CD14-positive monocyte (primary cell): ENCODE measurements at regions not wholly inside any gene's neighbourhood (a gene's known extent, or its start where the extent isn't known, plus 50 kb on each side); places are given as distances from the start of the nearest gene placed in this dataset. TPM values are rescaled to one million over a fixed set of nuclear protein-coding genes. Genes with fewer than 3 reads are reported as not detected.

Experiments used
- DNase-seq, 3 donors: peaks; one replicate each; pipeline ENCODE4 v3.0.0-alpha.2; 2011 to 2022
- H2AFZ ChIP-seq: 2 replicates; pipeline ENCODE4 v1.6.0; 2012; ENCODE audit warnings: mild to moderate bottlenecking, low read depth, low read length, inconsistent platforms; ENCODE audit not compliant: insufficient read depth, poor library complexity, severe bottlenecking
- H3K27ac ChIP-seq, 2 donors: 1 replicate in 1 of 2; 2 replicates in 1 of 2; pipeline ENCODE4 v1.5.1; 2012 to 2013; ENCODE audit warnings: low read length in 2 of 2, control low read depth in 1 of 2, inconsistent platforms in 1 of 2, low read depth in 1 of 2, mild to moderate bottlenecking in 1 of 2
- H3K27me3 ChIP-seq, 2 donors: one replicate each; pipeline versions ENCODE4 v1.6.0 to v1.6.1; 2011 to 2013; ENCODE audit warnings: low read length in 2 of 2; ENCODE audit not compliant: control insufficient read depth in 2 of 2, insufficient read depth in 2 of 2
- H3K36me3 ChIP-seq, 2 donors: replicated peaks in 1 of 2; 1 replicate in 1 of 2; 2 replicates in 1 of 2; pipeline versions ENCODE4 v1.5.1 to v1.6.1; 2012 to 2013; ENCODE audit warnings: low read length in 2 of 2, control low read depth in 1 of 2, inconsistent platforms in 1 of 2, mild to moderate bottlenecking in 1 of 2; ENCODE audit not compliant: insufficient read depth in 2 of 2, control insufficient read depth in 1 of 2
- H3K4me1 ChIP-seq, 2 donors: 1 replicate in 1 of 2; 2 replicates in 1 of 2; pipeline versions ENCODE4 v1.5.1 to v1.6.1; 2012 to 2013; ENCODE audit warnings: low read length in 2 of 2, control low read depth in 1 of 2, inconsistent platforms in 1 of 2, mild to moderate bottlenecking in 1 of 2, moderate library complexity in 1 of 2; ENCODE audit not compliant: insufficient read depth in 2 of 2, control insufficient read depth in 1 of 2
- H3K4me2 ChIP-seq: replicated peaks from 2 replicates; pipeline ENCODE3; 2012; ENCODE audit warnings: low read length, moderate library complexity, mild to moderate bottlenecking; ENCODE audit not compliant: poor library complexity, severe bottlenecking; ENCODE audit errors: extremely low read depth
- H3K4me3 ChIP-seq, 3 experiments: fragments of 200-600 bp in 1 of 3; sonication (generic) in 1 of 3; replicated peaks in 1 of 3; 1 replicate in 2 of 3; 2 replicates in 1 of 3; pipeline ENCODE4 v1.5.1; 2011 to 2013; ENCODE audit warnings: low read length in 3 of 3, mild to moderate bottlenecking in 3 of 3, control low read depth in 2 of 3, low read depth in 2 of 3, inconsistent platforms in 1 of 3, moderate library complexity in 1 of 3
- H3K79me2 ChIP-seq: 2 replicates; pipeline ENCODE4 v1.6.0; 2012; ENCODE audit warnings: mild to moderate bottlenecking, control low read depth, inconsistent platforms, low read length, moderate library complexity; ENCODE audit not compliant: insufficient read depth
- H3K9ac ChIP-seq: 2 replicates; pipeline ENCODE4 v1.6.0; 2017; ENCODE audit warnings: low read length, mild to moderate bottlenecking; ENCODE audit not compliant: insufficient read depth, poor library complexity, severe bottlenecking
- H3K9me3 ChIP-seq, 2 donors: replicated peaks in 1 of 2; 1 replicate in 1 of 2; 2 replicates in 1 of 2; pipeline versions ENCODE4 v1.5.1 to v1.6.1; 2012 to 2013; ENCODE audit warnings: low read length in 2 of 2, control low read depth in 1 of 2; ENCODE audit not compliant: control insufficient read depth in 1 of 2, insufficient read depth in 1 of 2
- H4K20me1 ChIP-seq: 2 replicates; pipeline ENCODE4 v1.6.0; 2012; ENCODE audit warnings: mild to moderate bottlenecking, low read length, control low read depth, moderate library complexity; ENCODE audit not compliant: insufficient read depth
- H3K27ac Mint-ChIP-seq, 7 donors: one replicate each; pipeline ENCODE4 v1.8.0; 2020; ENCODE audit warnings: mild to moderate bottlenecking in 7 of 7, mixed read lengths in 7 of 7, moderate library complexity in 6 of 7, inconsistent platforms in 2 of 7
- H3K27me3 Mint-ChIP-seq, 3 donors: one replicate each; pipeline ENCODE4 v1.8.0; 2021 to 2022; ENCODE audit warnings: low read depth in 3 of 3, mild to moderate bottlenecking in 3 of 3, mixed read lengths in 3 of 3, moderate library complexity in 3 of 3, inconsistent platforms in 1 of 3
- H3K36me3 Mint-ChIP-seq, 2 donors: one replicate each; pipeline ENCODE4 v1.8.0; 2020; ENCODE audit warnings: mixed read lengths in 2 of 2, inconsistent platforms in 1 of 2, mild to moderate bottlenecking in 1 of 2
- H3K4me1 Mint-ChIP-seq: one replicate; pipeline ENCODE4 v1.8.0; 2020; ENCODE audit warnings: mild to moderate bottlenecking, mixed read lengths
- H3K4me3 Mint-ChIP-seq, 2 donors: one replicate each; pipeline ENCODE4 v1.8.0; 2020; ENCODE audit warnings: mild to moderate bottlenecking in 2 of 2, mixed read lengths in 2 of 2, moderate library complexity in 1 of 2
- H3K9me3 Mint-ChIP-seq, 7 donors: one replicate each; pipeline ENCODE4 v1.8.0; 2020 to 2022; ENCODE audit warnings: mixed read lengths in 7 of 7, mild to moderate bottlenecking in 6 of 7, moderate library complexity in 6 of 7, inconsistent platforms in 2 of 7
- WGBS: methylation state at CpG from one replicate; pipeline ENCODE4 v1.1.5; 2013; ENCODE audit warnings: missing lambda C conversion rate; ENCODE audit not compliant: insufficient coverage; 5-methylcytosine and 5-hydroxymethylcytosine counted together
- intact Hi-C, 2 donors: fragments of 100-400 bp; cut with micrococcal nuclease; formaldehyde crosslinking; loops; one replicate each; pipeline versions ENCODE4 v1.15.0 to v1.15.1; 2023
- small RNA-seq: library from RNA; depleted of rRNA; stranded (forward); fragments of <200 nt; gene quantifications from one replicate; pipeline ENCODE3, GENCODE V24; 2012; ENCODE audit warnings: low read depth; ENCODE audit not compliant: insufficient read length
- TF ChIP-seq, protein P1 (sequence below): fragments of 200-600 bp; IDR thresholded peaks from one replicate; pipeline ENCODE4 v1.8.0; 2022; ENCODE audit warnings: antibody characterized with exemption, mild to moderate bottlenecking

DNA sequence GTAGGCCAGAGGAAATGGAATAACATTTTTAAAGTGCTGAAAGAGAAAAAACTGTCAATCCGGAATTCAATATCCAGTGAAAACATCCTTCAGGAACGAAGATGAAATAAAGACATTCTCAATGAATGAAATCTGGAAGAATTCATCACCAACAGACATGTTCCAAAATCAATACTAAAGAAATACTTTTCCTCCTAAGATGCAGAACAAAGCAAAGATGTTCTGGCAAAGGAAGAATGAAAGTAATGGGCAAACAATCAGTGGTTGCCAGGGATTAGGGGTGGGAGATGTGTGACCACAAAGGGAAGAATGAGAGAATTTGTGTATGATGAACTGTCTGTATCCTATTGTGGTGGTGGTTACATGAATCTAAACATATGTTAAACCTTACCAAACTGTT, 52.8 kb upstream of the EEPD1 start:
- intact Hi-C loops: no loop called here
- Histone ChIP-seq H3K4me3 (no peak overlapping the region), H3K36me3 (no peaks in the 10 kb centered on the region), H3K9me3 (no peaks in the 10 kb centered on the region), H3K27me3 (no peaks in the 10 kb centered on the region), H3K79me2 (no peaks in the 10 kb centered on the region), H3K9ac (no peak overlapping the region), H3K4me2 (no peak overlapping the region), H3K27ac (no peak overlapping the region), H4K20me1 (no peaks in the 10 kb centered on the region), H3K4me1 (peaks cover 0 to 4% of the 10 kb centered on the region in 2 donors), H2AFZ (no peak overlapping the region)
- WGBS: no CpG with 5 or more reads among the region's 2 CpGs
- H3K27ac Mint-ChIP-seq: peak overlapping the region in 1 of 7 donors; percentile 7
- no peaks in the 10 kb centered on the region for H3K4me1 Mint-ChIP-seq
- H3K9me3 Mint-ChIP-seq: peaks cover 2 to 12% (median 6%) of the 10 kb centered on the region in 7 donors
- H3K4me3 Mint-ChIP-seq: no peak overlapping the region
- TF ChIP-seq, protein P1, sequence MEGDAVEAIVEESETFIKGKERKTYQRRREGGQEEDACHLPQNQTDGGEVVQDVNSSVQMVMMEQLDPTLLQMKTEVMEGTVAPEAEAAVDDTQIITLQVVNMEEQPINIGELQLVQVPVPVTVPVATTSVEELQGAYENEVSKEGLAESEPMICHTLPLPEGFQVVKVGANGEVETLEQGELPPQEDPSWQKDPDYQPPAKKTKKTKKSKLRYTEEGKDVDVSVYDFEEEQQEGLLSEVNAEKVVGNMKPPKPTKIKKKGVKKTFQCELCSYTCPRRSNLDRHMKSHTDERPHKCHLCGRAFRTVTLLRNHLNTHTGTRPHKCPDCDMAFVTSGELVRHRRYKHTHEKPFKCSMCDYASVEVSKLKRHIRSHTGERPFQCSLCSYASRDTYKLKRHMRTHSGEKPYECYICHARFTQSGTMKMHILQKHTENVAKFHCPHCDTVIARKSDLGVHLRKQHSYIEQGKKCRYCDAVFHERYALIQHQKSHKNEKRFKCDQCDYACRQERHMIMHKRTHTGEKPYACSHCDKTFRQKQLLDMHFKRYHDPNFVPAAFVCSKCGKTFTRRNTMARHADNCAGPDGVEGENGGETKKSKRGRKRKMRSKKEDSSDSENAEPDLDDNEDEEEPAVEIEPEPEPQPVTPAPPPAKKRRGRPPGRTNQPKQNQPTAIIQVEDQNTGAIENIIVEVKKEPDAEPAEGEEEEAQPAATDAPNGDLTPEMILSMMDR: no peak
- H3K27me3 Mint-ChIP-seq: no peaks in the 10 kb centered on the region
- H3K36me3 Mint-ChIP-seq: no peaks in the 10 kb centered on the region
- no peak for DNase-seq

DNA sequence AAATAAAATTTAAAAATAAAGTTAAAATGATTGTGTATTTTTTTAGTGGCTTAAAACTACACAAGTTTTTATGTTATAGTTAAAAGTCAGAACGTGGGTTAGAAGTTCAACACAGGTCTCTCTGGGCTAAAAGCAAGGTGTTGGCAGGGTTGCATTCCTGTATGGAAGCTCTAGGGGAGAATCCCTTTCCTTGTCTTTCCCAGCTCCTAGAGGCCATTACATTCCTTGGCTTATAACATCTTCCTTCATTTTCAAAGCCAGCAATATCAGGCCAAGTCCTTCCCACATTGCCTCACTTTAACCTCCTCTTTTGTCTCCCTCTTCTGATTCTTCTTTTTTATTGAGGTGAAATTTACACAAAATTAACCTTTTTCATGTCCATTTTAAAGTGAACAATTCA, 52.4 kb upstream of the EEPD1 start:
- intact Hi-C loops: no loop called here
- H3K27me3 ChIP-seq: no peaks in the 10 kb centered on the region
- no peak overlapping the region for H3K27ac ChIP-seq
- H4K20me1 ChIP-seq: no peaks in the 10 kb centered on the region
- H3K4me1 ChIP-seq: peaks cover 0 to 4% of the 10 kb centered on the region in 2 donors
- H2AFZ ChIP-seq: no peak overlapping the region
- Mint-ChIP-seq H3K4me3 (no peak overlapping the region), H3K36me3 (no peaks in the 10 kb centered on the region), H3K27ac (peak overlapping the region in 1 of 7 donors; percentile 7), H3K9me3 (peaks cover 2 to 10% (median 6%) of the 10 kb centered on the region in 7 donors), H3K4me1 (no peaks in the 10 kb centered on the region), H3K27me3 (no peaks in the 10 kb centered on the region)
- H3K4me2 ChIP-seq: no peak overlapping the region
- no peak overlapping the region for H3K9ac ChIP-seq
- DNase-seq: no peak
- no CpG with 5 or more reads among the region's 1 CpG for WGBS
- TF ChIP-seq, protein P1: no peak
- no peak overlapping the region for H3K4me3 ChIP-seq
- no peaks in the 10 kb centered on the region for H3K36me3 ChIP-seq
- no peaks in the 10 kb centered on the region for H3K79me2 ChIP-seq
- no peaks in the 10 kb centered on the region for H3K9me3 ChIP-seq

Small RNA genes in the stretch of these regions (small RNA-seq; reads per million reads assigned to genes)
- not detected for gene RNU6-1085P
